Tibial artery (tissue), 4 donors: ENCODE measurements at regions not wholly inside any gene's neighbourhood (a gene's known extent, or its start where the extent isn't known, plus 50 kb on each side); places are given as distances from the start of the nearest gene placed in this dataset.

ENCODE experiments used
- DNase-seq, 2 donors: peaks; one replicate each; pipeline ENCODE4 v3.0.0-alpha.2; 2019
- H3K27ac ChIP-seq, 2 donors: fragments of 200-600 bp; sonication (generic) in 1 of 2; 1 replicate in 1 of 2; 2 replicates in 1 of 2; pipeline ENCODE4 v1.5.1; 2018 to 2019; ENCODE audit warnings: mild to moderate bottlenecking in 1 of 2
- H3K27me3 ChIP-seq, 2 donors: fragments of 200-600 bp; sonication (generic) in 1 of 2; one replicate each; pipeline versions ENCODE4 v1.5.1 to v1.6.0; 2016 to 2019
- H3K36me3 ChIP-seq, 3 donors: fragments of 200-600 bp; sonication (generic) in 2 of 3; one replicate each; pipeline ENCODE4 v1.5.1; 2016 to 2019; ENCODE audit warnings: mild to moderate bottlenecking in 2 of 3
- H3K4me1 ChIP-seq, 4 donors: fragments of 200-600 bp; sonication (generic) in 2 of 4; 1 replicate in 3 of 4; 2 replicates in 1 of 4; pipeline ENCODE4 v1.5.1; 2016 to 2019
- H3K4me3 ChIP-seq, 2 donors: fragments of 200-600 bp; sonication (generic) in 1 of 2; 1 replicate in 1 of 2; 2 replicates in 1 of 2; pipeline ENCODE4 v1.5.1; 2018 to 2019; ENCODE audit warnings: mild to moderate bottlenecking in 2 of 2
- H3K9me3 ChIP-seq, 3 donors: fragments of 200-600 bp; sonication (generic) in 1 of 3; one replicate each; pipeline ENCODE4 v1.5.1; 2016 to 2019
- intact Hi-C: fragments of 100-400 bp; cut with DNase I; formaldehyde crosslinking; loops from one replicate; pipeline ENCODE4 v1.15.0; 2023; ENCODE audit warnings: low total_unique reads
- TF ChIP-seq, protein P1 (sequence below), 2 experiments: fragments of 200-600 bp in 1 of 2; fragments of 450-650 bp in 1 of 2; IDR thresholded peaks; one replicate each; pipeline ENCODE4 v1.5.1; 2017 to 2019; ENCODE audit warnings: antibody characterized with exemption in 2 of 2, mild to moderate bottlenecking in 1 of 2, moderate library complexity in 1 of 2

DNA sequence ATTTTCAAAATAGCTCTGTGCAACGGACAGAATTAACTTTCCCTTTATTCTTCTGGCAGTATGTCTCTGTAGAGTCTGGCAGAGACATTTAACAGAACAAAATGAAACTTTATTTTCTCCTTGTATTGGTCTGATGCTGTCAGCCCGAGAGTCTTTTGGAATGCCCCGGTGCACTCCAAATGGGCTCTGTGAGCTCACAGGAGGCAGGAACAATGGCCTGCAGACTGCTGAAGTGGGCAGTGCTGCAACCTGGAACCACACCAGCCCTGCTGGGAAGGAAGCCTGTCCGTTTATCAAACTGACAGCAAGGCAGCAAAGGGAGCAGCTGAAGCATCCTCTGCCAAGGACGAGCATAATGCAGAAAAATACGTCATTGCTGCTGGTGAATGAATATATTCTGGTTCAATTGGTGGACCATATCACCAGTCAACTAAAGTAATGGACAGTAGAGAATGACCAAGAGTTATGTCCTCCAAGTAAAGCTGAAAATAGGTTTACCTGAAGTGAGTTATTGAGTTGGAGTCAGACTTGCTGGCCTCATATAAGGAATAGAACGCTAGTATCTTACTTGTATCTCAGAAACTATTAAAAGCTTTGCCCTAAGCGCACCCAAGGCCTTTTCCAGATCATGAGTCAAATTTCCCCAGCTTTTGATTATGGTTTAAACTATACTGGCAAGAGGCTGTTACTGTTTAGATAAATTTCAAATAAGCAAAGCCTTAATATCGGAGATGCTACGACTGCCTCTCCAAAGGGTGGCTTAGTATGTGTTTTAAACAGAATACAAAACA, 207.6 kb upstream of the TANK start:
- Histone ChIP-seq H3K27me3 (no peaks in the 10 kb centered on the region), H3K27ac (peak overlapping the region; percentile 26 to 54), H3K9me3 (no peaks in the 10 kb centered on the region), H3K4me3 (peak overlapping the region; percentile 29 to 30), H3K36me3 (no peaks in the 10 kb centered on the region), H3K4me1 (peaks cover 0 to 31% (median 20%) of the 10 kb centered on the region in 4 donors)
- intact Hi-C loops = no loop called here
- TF ChIP-seq, protein P1, sequence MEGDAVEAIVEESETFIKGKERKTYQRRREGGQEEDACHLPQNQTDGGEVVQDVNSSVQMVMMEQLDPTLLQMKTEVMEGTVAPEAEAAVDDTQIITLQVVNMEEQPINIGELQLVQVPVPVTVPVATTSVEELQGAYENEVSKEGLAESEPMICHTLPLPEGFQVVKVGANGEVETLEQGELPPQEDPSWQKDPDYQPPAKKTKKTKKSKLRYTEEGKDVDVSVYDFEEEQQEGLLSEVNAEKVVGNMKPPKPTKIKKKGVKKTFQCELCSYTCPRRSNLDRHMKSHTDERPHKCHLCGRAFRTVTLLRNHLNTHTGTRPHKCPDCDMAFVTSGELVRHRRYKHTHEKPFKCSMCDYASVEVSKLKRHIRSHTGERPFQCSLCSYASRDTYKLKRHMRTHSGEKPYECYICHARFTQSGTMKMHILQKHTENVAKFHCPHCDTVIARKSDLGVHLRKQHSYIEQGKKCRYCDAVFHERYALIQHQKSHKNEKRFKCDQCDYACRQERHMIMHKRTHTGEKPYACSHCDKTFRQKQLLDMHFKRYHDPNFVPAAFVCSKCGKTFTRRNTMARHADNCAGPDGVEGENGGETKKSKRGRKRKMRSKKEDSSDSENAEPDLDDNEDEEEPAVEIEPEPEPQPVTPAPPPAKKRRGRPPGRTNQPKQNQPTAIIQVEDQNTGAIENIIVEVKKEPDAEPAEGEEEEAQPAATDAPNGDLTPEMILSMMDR (IDR thresholded peaks at IDR 0.05) = no peak
- peak; percentile 25 to 66 for DNase-seq

GRCh38 chr2:160955578-160955977, 204.7 kb upstream of the TANK start:
- Histone ChIP-seq H3K36me3 (no peaks in the 10 kb centered on the region), H3K9me3 (no peaks in the 10 kb centered on the region), H3K27ac (peak overlapping the region; percentile 34 to 63), H3K4me3 (no peak overlapping the region), H3K27me3 (no peaks in the 10 kb centered on the region), H3K4me1 (peaks cover 0 to 31% (median 20%) of the 10 kb centered on the region in 4 donors)
- DNase-seq = no peak
- intact Hi-C loops = no loop called here
- TF ChIP-seq, protein P1 (IDR thresholded peaks at IDR 0.05) = no peak

- peak overlapping the region; percentile 34 to 63 for H3K27ac ChIP-seq
- H3K4me1 ChIP-seq = peaks cover 0 to 31% (median 20%) of the 10 kb centered on the region in 4 donors
- H3K36me3 ChIP-seq = no peaks in the 10 kb centered on the region
- peak; percentile 69 to 83 for DNase-seq
- H3K9me3 ChIP-seq = no peaks in the 10 kb centered on the region
- intact Hi-C loops = no loop called here
- no peaks in the 10 kb centered on the region for H3K27me3 ChIP-seq
- TF ChIP-seq, protein P1 (IDR thresholded peaks at IDR 0.05) = no peak
- peak overlapping the region in 1 of 2 donors; percentile 7 for H3K4me3 ChIP-seq
These were observed 203.9 kb upstream of the TANK start for GRCh38 chr2:160956243-160956802.

DNA sequence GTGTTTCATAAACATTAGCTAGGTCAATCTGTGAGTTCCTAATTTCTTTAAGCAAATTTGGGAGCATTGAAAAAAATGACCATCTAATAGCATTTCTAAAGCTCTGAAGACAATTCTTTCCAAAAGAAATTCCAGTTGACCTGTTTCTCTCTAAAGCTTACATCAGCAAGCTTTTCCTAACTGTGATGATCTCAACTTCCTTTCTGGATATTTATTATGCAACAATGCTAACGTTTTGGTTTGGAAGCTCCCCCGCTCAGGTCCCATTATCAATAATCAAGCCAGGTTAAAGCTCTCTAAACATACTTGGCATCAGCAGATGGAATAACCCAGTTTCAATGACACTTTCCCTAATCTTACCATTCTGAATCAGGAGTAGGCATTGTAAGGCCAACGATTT, 196.3 kb upstream of the TANK start:
- TF ChIP-seq, protein P1 (IDR thresholded peaks at IDR 0.05) = no peak
- Histone ChIP-seq H3K9me3 (no peaks in the 10 kb centered on the region), H3K36me3 (no peaks in the 10 kb centered on the region), H3K4me3 (no peak overlapping the region), H3K27me3 (no peaks in the 10 kb centered on the region), H3K4me1 (peaks cover 0 to 4% (median 0%) of the 10 kb centered on the region in 4 donors), H3K27ac (no peak overlapping the region)
- DNase-seq = no peak
- intact Hi-C loops = no loop called here

DNA sequence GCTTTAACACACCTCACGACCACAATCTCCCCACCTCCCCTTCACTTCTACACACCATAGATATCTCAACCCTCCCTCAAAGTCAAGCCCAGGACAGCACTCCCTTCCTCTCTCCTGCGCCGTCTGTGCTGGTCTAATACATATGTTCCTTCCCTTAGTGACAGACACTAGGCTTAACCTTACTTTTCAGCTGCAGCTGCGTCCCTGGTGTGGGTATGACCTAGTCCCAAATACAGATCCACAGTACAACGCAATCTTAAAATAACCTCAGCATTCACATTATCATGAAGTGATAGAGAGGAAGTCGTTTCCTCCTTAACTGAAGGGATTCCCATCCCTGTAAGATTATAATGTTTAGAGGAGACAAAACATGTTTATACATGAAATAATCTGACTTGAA, 192.7 kb upstream of the TANK start:
- intact Hi-C loops = loop anchor here (5.0 kb wide), 1 partner anchor 645 kb away; no protein-coding TSS in a partner anchor
- Histone ChIP-seq H3K27me3 (no peaks in the 10 kb centered on the region), H3K4me1 (peaks cover 0 to 4% (median 2%) of the 10 kb centered on the region in 4 donors), H3K9me3 (no peaks in the 10 kb centered on the region), H3K4me3 (no peak overlapping the region), H3K27ac (no peak overlapping the region), H3K36me3 (no peaks in the 10 kb centered on the region)
- TF ChIP-seq, protein P1 (IDR thresholded peaks at IDR 0.05) = no peak
- no peak for DNase-seq
